ENCODE measurements at regions not wholly inside any gene's neighbourhood (a gene's known extent, or its start where the extent isn't known, plus 50 kb on each side); places are given as distances from the start of the nearest gene placed in this dataset.
"Not testable (repeated sequence)": the region's sequence is repeated elsewhere in the genome, so short reads cannot be mapped to it uniquely, and the experiment has no call there.

DNA sequence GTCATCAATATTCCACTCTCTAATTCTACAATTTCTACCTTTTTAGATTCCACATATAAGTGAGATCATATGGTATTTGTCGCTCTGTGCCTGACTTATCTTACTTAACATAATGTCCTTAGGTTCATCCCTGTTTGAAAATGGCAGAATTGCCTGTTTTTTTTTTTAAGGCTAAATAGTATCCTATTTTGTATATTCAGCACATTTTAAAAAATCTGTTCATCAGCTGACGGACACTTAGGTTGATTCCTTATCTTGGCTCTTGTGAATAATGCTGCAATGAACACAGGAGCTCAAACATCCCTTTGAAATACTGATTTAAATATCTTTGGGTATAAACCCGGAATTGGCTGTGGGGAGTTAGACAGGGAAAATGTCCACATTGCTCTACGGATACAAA, 326.7 kb upstream of the THBS1 start:
- Histone ChIP-seq H3K36me3 (ENCODE audit: control insufficient read depth, insufficient read depth, low read length) (no peaks in the 10 kb centered on the region), H3K9me3 (ENCODE audit: control insufficient read depth, insufficient read depth, low read length) (no peaks in the 10 kb centered on the region), H3K4me1 (ENCODE audit: control insufficient read depth, insufficient read depth, low read length) (no peaks in the 10 kb centered on the region), H3K4me3 (ENCODE audit: low read depth, low read length) (no peak overlapping the region), H3K27me3 (ENCODE audit: control insufficient read depth, insufficient read depth, low read length) (no peaks in the 10 kb centered on the region), H3K9ac (ENCODE audit: low read depth, low read length) (no peak overlapping the region)

DNA sequence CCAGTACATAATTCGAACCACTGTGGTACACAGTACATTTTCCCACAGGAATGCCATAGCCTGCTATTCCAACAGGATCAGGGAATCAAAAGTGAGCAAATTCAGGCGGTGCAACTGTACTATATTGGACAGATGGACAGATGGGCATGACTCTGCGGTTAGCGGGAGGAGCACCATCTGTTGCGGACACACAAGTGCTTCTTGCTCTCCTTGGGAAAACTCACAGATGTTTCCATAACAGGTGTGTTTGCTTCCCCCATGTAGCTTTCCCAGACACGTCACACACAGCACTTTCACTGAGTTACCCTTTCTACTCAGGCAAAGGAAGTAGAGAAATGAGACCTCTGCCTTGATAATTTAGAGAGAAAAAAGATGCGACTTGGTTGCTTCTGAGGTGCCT, 325.1 kb upstream of the THBS1 start:
- no peaks in the 10 kb centered on the region for H3K4me1 ChIP-seq (ENCODE audit: control insufficient read depth, insufficient read depth, low read length)
- no peaks in the 10 kb centered on the region for H3K36me3 ChIP-seq (ENCODE audit: control insufficient read depth, insufficient read depth, low read length)
- no peak overlapping the region for H3K9ac ChIP-seq (ENCODE audit: low read depth, low read length)
- no peaks in the 10 kb centered on the region for H3K9me3 ChIP-seq (ENCODE audit: control insufficient read depth, insufficient read depth, low read length)
- no peak overlapping the region for H3K4me3 ChIP-seq (ENCODE audit: low read depth, low read length)
- H3K27me3 ChIP-seq (ENCODE audit: control insufficient read depth, insufficient read depth, low read length), result no peaks in the 10 kb centered on the region

DNA sequence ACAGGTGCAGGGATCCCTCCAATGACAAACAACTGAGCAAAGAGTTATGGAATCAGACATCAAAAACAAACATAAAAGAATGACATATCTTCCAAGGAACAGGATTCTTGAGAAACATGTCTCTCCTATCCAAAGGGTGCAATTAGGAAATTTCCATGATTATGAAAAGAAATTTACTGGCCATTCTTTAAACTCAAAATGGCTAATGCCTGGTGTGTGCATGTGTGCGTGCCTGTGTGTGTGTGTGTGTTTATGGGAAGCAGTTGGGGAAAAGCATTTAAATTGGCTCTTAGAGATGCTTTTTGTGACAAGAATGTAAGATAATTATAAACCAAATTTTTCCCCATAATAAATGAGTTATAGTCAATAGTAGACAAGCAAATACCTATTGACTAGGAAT, 320.5 kb upstream of the THBS1 start:
- Histone ChIP-seq H3K9ac (ENCODE audit: low read depth, low read length) (no peak overlapping the region), H3K36me3 (ENCODE audit: control insufficient read depth, insufficient read depth, low read length) (no peaks in the 10 kb centered on the region), H3K27me3 (ENCODE audit: control insufficient read depth, insufficient read depth, low read length) (no peaks in the 10 kb centered on the region), H3K9me3 (ENCODE audit: control insufficient read depth, insufficient read depth, low read length) (no peaks in the 10 kb centered on the region), H3K4me3 (ENCODE audit: low read depth, low read length) (no peak overlapping the region), H3K4me1 (ENCODE audit: control insufficient read depth, insufficient read depth, low read length) (no peaks in the 10 kb centered on the region)

DNA sequence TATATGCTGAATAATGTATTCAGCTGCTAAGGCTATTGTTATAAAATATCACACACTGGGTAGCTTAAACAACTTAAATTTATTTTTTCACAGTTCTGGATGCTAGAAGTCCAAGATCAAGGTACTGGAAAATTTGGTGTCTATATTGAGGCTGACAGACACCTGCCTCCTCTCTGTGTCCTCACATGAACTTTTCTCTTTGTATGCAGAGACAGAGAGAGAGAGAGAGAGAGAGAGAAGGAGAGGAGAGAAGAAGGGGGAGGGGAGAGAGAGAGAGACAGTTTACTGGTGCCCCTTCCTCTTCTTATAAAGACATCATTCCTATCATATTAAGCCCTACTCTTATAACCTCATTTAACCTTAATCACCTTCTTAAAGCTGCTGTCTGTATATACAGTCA, 320.1 kb upstream of the THBS1 start:
- Histone ChIP-seq H3K4me3 (ENCODE audit: low read depth, low read length) (no peak overlapping the region), H3K4me1 (ENCODE audit: control insufficient read depth, insufficient read depth, low read length) (no peaks in the 10 kb centered on the region), H3K9ac (ENCODE audit: low read depth, low read length) (no peak overlapping the region), H3K9me3 (ENCODE audit: control insufficient read depth, insufficient read depth, low read length) (no peaks in the 10 kb centered on the region), H3K27me3 (ENCODE audit: control insufficient read depth, insufficient read depth, low read length) (no peaks in the 10 kb centered on the region), H3K36me3 (ENCODE audit: control insufficient read depth, insufficient read depth, low read length) (no peaks in the 10 kb centered on the region)

DNA sequence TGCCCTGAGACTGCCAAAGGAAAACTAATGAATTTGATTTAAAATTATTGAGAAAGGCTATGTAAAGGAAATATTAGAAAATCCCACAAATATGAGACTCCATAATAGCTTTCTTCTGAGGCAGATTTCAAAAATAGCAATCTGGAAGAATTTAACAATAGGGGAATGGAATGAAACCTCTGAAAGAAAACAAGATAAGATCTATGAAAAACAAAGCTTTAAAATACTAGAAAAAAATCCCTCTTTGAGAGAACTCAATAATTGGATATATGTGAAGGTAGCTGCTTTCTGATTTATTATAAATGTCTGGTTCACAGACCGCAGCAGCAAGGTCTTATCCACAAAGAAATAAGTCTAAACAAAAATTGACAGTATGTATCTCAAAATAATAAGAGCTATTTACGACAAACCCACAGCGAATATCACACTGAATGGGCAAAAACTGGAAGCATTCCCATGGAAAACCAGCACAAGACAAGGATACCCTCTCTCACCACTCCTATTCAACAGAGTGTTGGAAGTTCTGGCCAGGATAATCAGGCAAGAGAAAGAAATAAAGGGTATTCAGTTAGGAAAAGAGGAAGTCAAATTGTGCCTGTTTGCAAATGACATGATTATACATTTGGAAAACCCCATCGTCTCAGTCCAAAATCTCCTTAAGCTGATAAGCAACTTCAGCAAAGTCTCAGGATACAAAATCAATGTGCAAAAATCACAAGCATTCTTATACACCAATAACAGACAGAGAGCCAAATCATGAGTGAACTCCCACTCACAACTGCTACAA, 319.3 kb upstream of the THBS1 start:
- H3K9ac ChIP-seq (ENCODE audit: low read depth, low read length); H3K4me3 ChIP-seq (ENCODE audit: low read depth, low read length); H3K4me1 ChIP-seq (ENCODE audit: control insufficient read depth, insufficient read depth, low read length); H3K36me3 ChIP-seq (ENCODE audit: control insufficient read depth, insufficient read depth, low read length); H3K9me3 ChIP-seq (ENCODE audit: control insufficient read depth, insufficient read depth, low read length); H3K27me3 ChIP-seq (ENCODE audit: control insufficient read depth, insufficient read depth, low read length): not testable (repeated sequence)

DNA sequence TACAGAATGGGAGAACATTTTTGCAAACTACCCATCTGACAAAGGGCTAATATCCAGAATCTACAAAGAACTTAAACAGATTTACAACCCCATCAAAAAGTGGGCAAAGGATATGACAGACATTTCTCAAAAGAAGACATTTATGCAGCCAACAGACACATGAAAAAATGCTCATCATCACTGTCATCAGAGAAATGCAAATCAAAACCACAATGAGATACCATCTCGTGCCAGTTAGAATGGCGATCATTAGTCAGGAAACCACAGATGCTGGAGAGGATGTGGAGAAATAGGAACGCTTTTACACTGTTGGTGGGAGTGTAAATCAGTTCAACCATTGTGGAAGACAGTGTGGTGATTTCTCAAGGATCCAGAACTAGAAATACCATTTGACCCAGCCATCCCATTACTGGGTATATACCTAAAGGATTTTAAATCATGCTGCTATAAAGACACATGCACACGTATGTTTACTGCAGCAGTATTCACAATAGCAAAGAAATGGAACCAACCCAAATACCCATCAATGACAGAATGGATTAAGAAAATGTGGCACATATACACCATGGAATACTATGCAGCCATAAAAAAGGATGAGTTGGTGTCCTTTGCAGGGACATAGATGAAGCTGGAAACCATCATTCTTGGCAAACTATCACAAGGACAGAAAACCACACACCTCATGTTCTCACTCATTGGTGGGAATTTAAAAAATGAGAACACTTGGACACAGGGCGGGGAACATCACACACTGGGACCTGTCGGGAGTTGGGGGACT, 317.7 kb upstream of the THBS1 start:
- H3K9ac ChIP-seq (ENCODE audit: low read depth, low read length); H3K9me3 ChIP-seq (ENCODE audit: control insufficient read depth, insufficient read depth, low read length); H3K36me3 ChIP-seq (ENCODE audit: control insufficient read depth, insufficient read depth, low read length); H3K27me3 ChIP-seq (ENCODE audit: control insufficient read depth, insufficient read depth, low read length); H3K4me3 ChIP-seq (ENCODE audit: low read depth, low read length); H3K4me1 ChIP-seq (ENCODE audit: control insufficient read depth, insufficient read depth, low read length): not testable (repeated sequence)

DNA sequence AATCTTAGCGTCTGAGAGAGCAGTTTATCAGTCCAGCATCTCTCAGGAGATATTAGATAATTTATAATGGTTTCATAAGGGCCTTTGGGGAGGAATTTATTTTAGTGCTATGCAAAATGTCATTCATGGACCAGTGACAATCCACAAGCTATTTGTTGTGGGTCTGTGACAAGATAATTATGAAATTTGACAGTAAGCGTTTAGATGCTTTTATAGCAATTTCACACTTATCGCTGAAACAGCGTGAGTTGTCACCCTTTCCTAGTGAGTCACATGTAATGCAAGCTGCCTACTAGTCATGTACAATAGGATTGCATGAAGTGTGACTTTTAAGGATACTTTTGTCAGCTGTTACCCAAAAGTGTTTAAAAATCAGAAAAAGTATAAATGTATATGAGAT, 315.6 kb upstream of the THBS1 start:
- no peaks in the 10 kb centered on the region for H3K9me3 ChIP-seq (ENCODE audit: control insufficient read depth, insufficient read depth, low read length)
- H3K36me3 ChIP-seq (ENCODE audit: control insufficient read depth, insufficient read depth, low read length), result no peaks in the 10 kb centered on the region
- no peaks in the 10 kb centered on the region for H3K4me1 ChIP-seq (ENCODE audit: control insufficient read depth, insufficient read depth, low read length)
- H3K9ac ChIP-seq (ENCODE audit: low read depth, low read length), result no peak overlapping the region
- no peaks in the 10 kb centered on the region for H3K27me3 ChIP-seq (ENCODE audit: control insufficient read depth, insufficient read depth, low read length)
- H3K4me3 ChIP-seq (ENCODE audit: low read depth, low read length), result no peak overlapping the region

DNA sequence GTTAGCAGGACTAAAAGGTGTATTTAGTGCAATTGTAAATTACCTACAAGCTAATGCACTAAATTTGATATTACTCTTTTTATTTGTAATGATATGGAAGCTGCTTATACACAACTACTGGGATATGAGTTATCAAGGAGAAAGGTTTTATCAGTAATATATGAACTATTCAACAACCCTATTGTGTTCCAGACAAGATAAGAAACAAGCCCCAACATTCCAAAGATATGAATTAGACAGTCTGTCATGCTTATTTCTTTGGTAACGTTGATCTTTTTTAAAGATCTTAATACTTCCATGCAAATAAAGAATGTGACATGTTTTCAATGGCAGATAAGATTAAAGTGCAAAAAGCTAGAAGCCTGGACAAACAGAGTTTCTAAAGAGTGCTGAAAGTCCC, 314.0 kb upstream of the THBS1 start:
- Histone ChIP-seq H3K27me3 (ENCODE audit: control insufficient read depth, insufficient read depth, low read length) (no peaks in the 10 kb centered on the region), H3K4me3 (ENCODE audit: low read depth, low read length) (no peak overlapping the region), H3K4me1 (ENCODE audit: control insufficient read depth, insufficient read depth, low read length) (no peaks in the 10 kb centered on the region), H3K9ac (ENCODE audit: low read depth, low read length) (no peak overlapping the region), H3K36me3 (ENCODE audit: control insufficient read depth, insufficient read depth, low read length) (no peaks in the 10 kb centered on the region), H3K9me3 (ENCODE audit: control insufficient read depth, insufficient read depth, low read length) (no peaks in the 10 kb centered on the region)

DNA sequence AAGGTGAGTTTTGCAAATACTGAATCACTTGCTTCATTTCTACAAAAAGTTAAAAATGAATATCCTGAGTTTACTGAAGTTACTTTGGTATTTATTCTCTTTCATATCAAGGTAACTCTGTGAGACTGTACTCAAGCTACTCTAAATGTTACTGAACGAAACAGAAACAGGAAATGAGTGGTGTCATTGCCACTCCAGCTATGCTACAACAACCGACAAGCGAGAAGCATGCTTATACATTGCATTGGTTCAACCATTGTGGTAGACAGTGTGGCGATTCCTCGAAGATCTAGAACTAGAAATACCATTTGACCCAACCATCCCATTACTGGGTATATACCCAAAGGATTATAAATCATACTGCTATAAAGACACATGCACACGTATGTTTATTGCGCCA, 313.2 kb upstream of the THBS1 start:
- H3K36me3 ChIP-seq (ENCODE audit: control insufficient read depth, insufficient read depth, low read length), result no peaks in the 10 kb centered on the region
- H3K27me3 ChIP-seq (ENCODE audit: control insufficient read depth, insufficient read depth, low read length), result no peaks in the 10 kb centered on the region
- H3K4me1 ChIP-seq (ENCODE audit: control insufficient read depth, insufficient read depth, low read length), result no peaks in the 10 kb centered on the region
- no peak overlapping the region for H3K9ac ChIP-seq (ENCODE audit: low read depth, low read length)
- no peak overlapping the region for H3K4me3 ChIP-seq (ENCODE audit: low read depth, low read length)
- H3K9me3 ChIP-seq (ENCODE audit: control insufficient read depth, insufficient read depth, low read length), result no peaks in the 10 kb centered on the region

DNA sequence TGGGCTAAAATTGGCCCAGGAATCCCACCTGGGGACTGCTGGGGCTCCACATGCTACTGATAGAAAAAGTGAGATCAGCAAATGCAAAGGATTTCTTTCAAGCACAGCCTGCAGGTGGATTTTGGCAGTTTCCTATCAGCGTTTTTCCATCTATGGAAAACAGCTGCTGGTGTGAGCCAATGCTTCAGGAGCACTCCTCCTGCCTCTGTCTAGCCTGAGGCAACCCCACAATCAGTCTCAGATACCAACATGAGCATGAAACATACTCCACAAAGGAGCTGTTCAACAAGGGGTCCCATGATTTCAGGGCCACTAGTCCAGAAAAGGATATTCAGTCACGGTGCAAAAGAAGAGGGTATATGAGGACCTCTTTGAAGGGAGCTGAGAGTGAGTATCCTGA, 311.5 kb upstream of the THBS1 start:
- no peaks in the 10 kb centered on the region for H3K36me3 ChIP-seq (ENCODE audit: control insufficient read depth, insufficient read depth, low read length)
- H3K4me3 ChIP-seq (ENCODE audit: low read depth, low read length), result no peak overlapping the region
- H3K9ac ChIP-seq (ENCODE audit: low read depth, low read length), result no peak overlapping the region
- H3K4me1 ChIP-seq (ENCODE audit: control insufficient read depth, insufficient read depth, low read length), result no peaks in the 10 kb centered on the region
- no peaks in the 10 kb centered on the region for H3K27me3 ChIP-seq (ENCODE audit: control insufficient read depth, insufficient read depth, low read length)
- no peaks in the 10 kb centered on the region for H3K9me3 ChIP-seq (ENCODE audit: control insufficient read depth, insufficient read depth, low read length)

DNA sequence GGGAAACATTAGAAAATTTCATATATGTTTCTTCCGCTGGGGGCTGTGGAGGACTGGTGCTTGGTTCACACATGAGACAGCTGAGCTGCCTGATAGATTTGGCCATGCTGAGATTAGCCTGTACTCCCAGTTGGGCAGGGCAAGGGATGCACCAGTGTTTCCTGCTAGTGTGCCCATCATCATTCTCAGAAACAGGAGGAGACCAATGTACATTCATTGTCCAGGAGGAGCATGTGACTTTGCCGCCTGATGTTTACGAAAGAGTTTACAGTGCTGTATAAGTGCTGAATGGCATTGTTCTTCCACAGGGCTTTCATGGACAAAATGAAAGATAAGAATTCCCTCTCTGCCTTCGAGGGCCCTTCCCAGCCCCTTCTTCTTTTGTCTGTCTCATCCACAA, 311.1 kb upstream of the THBS1 start:
- Histone ChIP-seq H3K36me3 (ENCODE audit: control insufficient read depth, insufficient read depth, low read length) (no peaks in the 10 kb centered on the region), H3K27me3 (ENCODE audit: control insufficient read depth, insufficient read depth, low read length) (no peaks in the 10 kb centered on the region), H3K4me3 (ENCODE audit: low read depth, low read length) (no peak overlapping the region), H3K4me1 (ENCODE audit: control insufficient read depth, insufficient read depth, low read length) (no peaks in the 10 kb centered on the region), H3K9me3 (ENCODE audit: control insufficient read depth, insufficient read depth, low read length) (no peaks in the 10 kb centered on the region), H3K9ac (ENCODE audit: low read depth, low read length) (no peak overlapping the region)

DNA sequence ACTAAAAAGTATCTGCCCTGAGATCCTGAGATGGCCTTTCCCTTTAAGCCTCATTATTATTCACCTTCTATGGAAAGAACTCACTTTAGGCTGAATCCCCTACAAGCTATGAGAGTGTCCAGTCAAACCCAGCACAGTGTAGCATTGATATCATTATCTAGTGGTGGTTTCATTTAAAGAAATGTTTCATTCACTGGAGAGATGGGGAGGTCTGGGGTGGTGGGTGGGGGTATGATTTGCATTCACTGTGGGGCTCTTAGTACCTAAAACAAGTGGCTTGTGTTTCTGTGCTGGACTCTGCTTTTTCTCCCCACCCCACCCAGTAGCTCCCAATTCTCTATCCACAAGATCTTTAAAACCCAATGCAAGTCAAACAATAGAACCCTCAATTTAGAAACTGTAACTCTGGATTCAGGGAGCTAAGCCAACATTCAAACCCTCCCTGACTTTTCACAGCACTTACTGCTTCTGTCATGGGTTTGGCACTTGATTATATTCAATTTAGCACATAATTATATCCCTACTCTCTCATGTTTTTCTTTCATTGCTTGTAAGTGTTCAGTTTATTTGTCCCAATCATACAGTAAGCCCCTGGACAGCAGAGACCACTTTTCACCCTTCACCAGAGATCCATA, 310.5 kb upstream of the THBS1 start:
- no peaks in the 10 kb centered on the region for H3K36me3 ChIP-seq (ENCODE audit: control insufficient read depth, insufficient read depth, low read length)
- no peak overlapping the region for H3K9ac ChIP-seq (ENCODE audit: low read depth, low read length)
- H3K4me1 ChIP-seq (ENCODE audit: control insufficient read depth, insufficient read depth, low read length), result no peaks in the 10 kb centered on the region
- H3K9me3 ChIP-seq (ENCODE audit: control insufficient read depth, insufficient read depth, low read length), result no peaks in the 10 kb centered on the region
- no peak overlapping the region for H3K4me3 ChIP-seq (ENCODE audit: low read depth, low read length)
- no peaks in the 10 kb centered on the region for H3K27me3 ChIP-seq (ENCODE audit: control insufficient read depth, insufficient read depth, low read length)
